AG08395 (cell line): ENCODE measurements at regions not wholly inside any gene's neighbourhood (a gene's known extent, or its start where the extent isn't known, plus 50 kb on each side); places are given as distances from the start of the nearest gene placed in this dataset.

Source experiments
- DNase-seq: peaks from one replicate; pipeline ENCODE4 v3.0.0; 2012; ENCODE audit warnings: mixed read lengths, low spot score

DNA sequence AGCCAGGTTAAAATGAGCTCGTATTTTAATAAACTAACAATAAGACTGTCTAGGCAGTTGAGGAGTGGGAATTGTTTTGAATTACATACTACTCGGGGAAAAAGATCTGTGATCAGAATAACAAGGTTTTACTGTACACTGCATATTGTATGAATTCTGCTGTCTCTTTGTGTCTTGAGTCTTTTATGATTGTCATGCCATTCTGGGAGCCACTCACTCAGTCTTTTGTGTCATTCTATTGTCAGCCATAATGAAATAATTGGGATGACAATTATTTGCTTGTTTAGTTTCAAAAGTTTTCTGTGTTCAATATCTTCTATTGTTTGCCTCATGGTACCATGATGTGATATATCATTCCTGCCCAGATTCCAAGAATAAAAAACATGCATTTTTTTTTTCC is 339.6 kb upstream of the TBL1XR1 start:
- no peak for DNase-seq

GRCh38 chr3:177537612-177538011 is 340.3 kb upstream of the TBL1XR1 start:
- no peak for DNase-seq

- peak; percentile 78 for DNase-seq
Observed at GRCh38 chr3:177538048-177538749, 340.9 kb upstream of the TBL1XR1 start.

DNA sequence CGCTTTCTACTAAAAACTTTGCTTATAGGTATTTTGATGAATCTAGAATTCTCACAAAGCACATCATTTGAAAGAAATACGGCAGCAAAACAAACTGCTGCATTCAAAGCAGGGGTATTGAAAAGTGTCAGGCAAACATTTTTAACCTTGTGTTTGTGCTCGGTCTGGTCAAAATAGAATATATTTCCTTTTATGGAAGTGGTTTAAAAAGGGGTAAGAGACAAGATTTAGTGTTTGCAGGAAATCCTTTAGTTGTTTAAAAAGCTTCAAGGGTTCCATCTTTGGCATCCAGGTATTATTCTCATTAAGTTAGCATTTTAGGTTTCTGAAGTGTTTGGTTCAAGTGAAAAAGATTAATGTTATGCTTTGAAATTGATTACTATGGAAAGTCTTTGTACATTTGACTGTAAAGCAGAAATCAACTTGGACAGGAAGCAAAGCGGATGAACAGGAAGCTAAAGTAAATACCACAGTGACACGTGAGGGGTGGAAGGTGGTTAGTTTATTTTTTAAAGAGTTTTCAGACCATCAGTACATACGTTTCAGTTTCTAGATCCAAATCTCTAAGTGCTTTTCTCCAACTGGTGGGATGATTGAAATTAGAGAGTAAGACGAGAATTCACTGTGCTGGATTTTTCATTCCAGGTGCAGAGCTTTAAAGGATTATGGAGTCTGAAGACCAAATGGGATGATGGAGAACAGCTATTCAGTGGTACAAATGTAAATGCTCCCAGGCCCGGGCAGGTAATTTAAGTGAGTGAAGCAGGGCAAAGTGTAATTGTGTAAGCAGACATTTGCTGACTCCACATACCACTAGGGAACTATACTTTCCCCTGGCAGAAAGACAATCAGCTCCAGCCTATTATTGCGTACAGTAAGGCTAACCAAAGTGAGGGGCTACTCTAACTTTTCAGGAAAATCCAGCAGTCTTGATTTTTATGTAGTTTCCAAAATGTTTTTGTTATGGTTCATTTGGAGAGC is 341.8 kb upstream of the TBL1XR1 start:
- no peak for DNase-seq

DNA sequence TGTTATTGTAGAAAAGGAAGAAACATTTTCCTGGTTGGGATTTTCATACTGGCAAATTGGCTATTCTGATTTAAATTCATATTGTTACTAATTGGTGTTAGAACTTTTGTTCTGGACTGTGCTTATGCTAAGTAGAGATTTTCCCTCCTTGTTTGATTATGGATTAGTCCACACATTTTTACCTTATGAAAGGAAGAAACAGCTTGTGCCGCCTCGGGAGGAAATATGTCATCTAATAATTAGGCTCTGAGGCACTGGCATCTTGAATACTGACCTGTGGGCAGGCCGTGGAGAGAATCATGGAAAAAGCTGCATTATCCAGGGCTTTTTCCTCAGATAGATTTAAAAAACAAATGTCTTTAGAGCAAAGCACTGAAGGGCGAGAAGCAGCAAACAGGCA is 344.3 kb upstream of the TBL1XR1 start:
- DNase-seq = no peak

- no peak for DNase-seq
Observed at GRCh38 chr3:177545964-177546363, 348.7 kb upstream of the TBL1XR1 start.

DNA sequence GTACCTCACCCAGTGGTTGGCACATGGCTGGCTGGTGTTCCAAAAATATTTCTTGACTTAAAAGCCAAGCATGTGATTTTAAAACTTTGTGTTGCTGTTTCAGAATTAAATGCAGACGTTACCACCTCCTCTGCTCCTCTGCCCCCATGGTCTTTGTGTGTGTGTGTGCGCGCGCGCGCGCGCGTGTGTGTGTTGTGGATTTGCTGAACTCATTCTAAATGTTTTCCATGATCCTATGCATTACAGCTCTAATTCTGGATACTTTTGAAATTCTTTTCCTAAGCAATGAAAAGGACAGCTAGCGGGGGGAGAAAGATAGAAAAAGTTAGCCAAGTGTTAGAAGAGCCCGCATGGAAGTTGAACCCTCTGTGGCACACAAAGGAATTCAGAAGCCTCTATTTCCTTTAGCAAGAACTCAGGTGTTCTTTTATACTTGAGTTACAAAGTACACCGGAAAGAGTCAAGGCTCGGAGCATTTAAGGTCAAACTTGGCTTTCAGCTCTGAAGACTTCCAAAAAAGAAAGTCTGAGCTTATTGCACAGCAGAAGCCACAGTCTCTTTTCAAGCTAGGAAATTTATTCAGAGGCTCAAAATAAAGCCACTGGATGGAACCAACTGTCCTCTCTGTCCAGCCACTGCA is 350.5 kb upstream of the TBL1XR1 start:
- DNase-seq = no peak

DNA sequence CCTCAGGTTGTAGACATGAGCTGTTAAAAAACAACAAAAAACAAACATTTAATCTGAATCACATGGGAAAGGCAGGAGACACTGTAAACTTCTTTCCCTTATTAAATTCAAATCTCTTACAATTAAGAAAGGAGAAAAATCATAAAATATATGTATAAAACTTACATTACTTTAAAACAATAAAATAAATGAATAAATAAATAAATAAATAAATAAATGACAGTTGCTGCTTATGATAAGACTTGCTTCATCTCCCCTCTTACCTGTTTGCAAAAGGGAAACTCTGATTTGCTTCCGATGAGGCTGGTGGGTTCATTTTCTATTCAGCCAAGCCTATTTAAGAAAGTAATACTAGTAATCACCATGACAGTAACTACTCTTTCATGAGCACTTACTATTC is 353.4 kb upstream of the TBL1XR1 start:
- no peak for DNase-seq

DNA sequence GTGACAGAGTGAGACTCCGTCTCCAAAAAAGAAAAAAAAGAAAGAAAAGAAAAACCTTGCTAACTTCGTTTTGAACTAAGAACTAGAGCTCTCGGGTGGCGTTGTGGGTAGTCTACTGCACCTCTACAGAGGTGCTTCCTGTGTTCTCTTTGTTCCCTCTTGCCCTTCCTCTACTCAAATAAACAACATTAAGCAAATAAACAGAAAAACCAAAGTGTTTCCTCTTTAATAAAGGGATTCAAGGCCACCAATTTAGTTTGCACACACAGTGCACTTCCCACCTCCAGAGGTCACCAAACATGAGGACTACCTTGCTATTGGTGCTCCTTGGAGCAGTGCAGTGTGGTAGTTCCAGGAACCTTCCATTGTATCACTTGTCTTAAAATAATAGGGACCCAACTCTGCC is 354.2 kb upstream of the TBL1XR1 start:
- no peak for DNase-seq

- no peak for DNase-seq
Observed at GRCh38 chr3:177552051-177552450, 354.8 kb upstream of the TBL1XR1 start.

DNA sequence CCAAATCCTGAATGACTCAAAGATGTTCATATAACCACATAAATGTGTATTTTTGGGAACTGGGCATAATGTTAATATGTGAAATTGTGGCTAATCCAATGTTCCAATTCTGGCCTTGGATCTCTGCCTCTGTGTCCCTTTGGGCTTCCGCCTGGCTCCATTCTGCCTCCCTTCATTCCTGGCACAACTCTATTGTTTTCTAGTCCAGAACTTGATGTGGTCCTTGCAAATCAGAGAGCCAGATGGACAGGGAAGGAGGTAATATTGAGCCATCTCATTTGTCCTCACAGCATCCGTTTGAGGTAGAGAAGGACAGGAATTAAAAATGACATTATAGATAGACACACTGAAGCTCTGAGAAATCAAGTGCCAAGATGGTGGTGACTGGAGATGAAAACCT is 355.7 kb upstream of the TBL1XR1 start:
- DNase-seq = no peak

- DNase-seq = no peak
Observed at GRCh38 chr3:177553579-177553978, 356.3 kb upstream of the TBL1XR1 start.

DNA sequence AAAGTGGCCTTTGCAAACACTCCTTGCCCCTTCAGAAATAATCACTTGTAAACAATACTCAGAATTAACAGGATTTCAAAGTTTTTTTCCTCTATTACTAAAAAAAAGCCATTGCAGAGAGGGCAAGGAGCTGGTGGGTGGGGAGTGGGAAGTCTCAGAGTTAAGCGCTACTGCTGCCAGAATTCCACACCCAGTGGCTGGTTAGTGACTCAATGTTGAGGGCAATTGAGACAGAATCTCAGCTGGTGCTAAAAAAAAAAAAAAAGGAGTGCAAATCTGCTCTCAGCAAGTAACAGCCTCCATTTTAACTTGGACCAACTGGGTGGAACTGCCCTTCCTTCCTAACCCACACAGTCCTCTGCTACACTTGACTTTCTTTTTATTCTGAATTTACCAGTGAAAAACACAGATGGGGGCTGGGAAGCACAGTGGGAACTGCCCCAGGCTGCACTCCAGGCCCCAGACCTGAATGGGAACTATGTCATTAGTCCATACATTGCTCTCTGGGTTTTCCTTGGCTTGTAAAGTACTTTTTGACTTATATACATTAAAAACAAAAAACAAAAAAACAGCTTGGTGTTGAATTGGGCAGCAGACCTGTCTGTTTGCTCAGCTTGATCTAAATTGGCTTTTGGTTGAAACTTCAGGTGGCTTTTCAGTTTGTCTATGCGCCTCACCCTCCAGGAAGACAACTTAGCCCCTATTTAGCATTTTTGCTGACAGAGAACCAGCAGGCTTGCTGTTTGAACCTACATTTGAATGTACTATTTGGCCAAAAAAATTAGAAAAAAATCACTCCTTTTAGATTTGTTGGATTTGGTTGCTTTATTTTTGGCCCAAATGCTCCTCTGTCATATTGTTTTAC is 357.8 kb upstream of the TBL1XR1 start:
- peak; percentile 84 for DNase-seq

DNA sequence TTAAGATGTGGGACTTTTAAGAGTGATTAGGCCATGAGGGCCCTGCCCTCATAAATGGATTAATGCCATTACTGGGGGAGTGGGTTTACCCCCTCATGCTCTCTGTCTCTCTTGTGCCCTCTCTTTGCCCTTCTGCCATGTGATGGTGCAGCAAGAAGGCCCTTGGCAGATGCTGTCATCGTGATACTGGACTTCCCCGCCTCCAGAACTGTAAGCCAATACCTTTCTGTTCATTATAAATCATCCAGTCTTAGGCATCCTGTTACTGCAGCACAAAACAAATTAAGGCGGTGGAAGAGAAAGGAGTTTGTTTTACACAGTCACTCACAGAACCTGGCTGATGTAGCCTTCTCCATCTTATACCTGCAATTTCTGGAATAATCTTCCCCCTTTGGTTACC is 360.3 kb upstream of the TBL1XR1 start:
- DNase-seq = no peak

- no peak for DNase-seq
Observed at GRCh38 chr3:177561365-177561764, 364.1 kb upstream of the TBL1XR1 start.

DNA sequence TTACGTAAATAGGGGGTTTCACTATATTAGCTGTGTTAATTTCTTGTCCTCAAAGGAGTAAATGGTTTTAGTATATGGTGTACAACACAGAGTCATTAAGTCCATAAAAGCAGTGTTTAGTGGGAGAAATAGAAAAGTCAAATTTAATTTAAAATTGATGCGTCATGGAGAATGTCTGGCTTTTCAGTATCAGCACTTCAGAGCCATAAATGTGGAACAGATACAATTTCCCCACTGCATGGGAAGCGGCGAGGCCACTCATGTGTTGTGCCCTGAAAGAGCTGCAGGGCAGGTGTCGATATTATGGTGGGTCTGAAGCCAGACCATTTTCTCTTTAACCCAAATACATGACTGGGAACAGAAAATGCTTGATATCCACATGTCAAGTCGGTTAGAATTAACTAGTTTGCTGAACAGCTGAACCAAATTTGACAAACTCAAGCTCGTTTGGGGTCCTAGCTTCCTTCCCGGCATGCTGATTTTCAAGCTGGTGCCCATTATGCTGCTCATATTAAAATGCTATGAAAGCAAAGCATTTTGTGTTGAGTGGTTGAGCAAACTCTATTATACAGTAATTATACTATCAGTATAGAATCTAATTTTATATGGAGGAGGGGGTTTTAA is 364.6 kb upstream of the TBL1XR1 start:
- DNase-seq = no peak

- DNase-seq = no peak
Observed at GRCh38 chr3:177563243-177563780, 366.0 kb upstream of the TBL1XR1 start.

DNA sequence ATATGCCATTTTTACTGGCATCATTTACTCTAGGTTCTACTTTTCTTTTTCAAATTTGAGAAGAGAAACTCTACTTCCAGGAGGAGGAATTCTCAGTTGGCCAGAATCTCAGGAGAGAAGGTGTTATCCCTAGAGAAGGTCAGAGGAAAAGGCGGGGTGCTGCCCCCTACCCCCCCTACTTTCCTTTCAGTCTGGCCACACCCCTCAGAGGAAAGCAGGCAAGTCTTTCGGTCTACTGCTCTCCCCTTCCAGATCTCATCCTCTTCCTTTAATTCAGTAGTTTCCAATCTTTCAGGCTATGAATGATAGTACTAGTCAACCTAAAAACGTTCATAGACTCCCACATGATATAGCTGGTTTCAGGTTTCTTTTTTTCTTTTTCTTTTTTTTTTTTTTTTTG is 366.5 kb upstream of the TBL1XR1 start:
- DNase-seq = no peak

DNA sequence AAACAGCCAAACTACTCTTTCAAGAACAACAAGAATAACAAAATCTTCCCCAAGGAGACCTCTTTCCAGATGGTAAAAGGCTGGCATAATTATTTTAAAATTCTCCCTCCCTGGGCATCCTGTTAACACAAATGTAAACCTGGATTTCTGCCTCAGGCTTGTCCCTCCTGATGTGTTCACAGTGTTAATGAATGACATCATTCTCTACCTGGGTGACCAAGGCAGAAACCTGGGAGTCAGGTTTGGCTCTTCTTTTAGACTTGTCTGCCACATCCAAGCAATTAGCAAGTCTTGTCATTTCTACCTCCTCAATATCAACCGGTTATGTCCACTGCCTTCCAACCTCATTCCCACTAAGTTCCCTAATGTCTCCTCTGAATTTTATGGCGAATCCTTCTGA is 368.7 kb upstream of the TBL1XR1 start:
- DNase-seq = no peak

- no peak for DNase-seq
Observed at GRCh38 chr3:177567833-177568232, 370.6 kb upstream of the TBL1XR1 start.

DNA sequence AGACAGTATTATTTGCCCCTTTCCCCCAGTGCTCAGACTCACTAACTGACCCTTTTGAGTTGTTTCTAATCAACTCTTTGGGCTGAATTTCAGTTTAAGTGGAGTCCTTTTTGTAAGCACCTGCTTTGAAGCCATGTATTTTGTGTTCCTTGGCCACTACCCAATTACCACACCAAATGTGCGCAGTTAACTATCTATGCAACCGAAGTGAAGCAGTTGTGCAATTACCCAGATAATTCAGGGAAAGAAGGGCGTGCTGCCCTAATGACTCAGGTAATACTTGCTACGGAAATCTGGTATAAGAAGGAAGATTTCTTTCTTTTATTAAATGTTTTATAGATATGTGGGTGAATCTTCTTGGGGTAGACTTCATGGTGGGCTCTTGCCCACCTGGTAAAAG is 371.9 kb upstream of the TBL1XR1 start:
- no peak for DNase-seq
